GM21390 (cell line): ENCODE measurements at regions not wholly inside any gene's neighbourhood (a gene's known extent, or its start where the extent isn't known, plus 50 kb on each side); places are given as distances from the start of the nearest gene placed in this dataset.
"Not testable (repeated sequence)": the region's sequence is repeated elsewhere in the genome, so short reads cannot be mapped to it uniquely, and the experiment has no call there.

Experiments used
- ATAC-seq: cut with Tn5 transposase; IDR thresholded peaks from one replicate; pipeline ENCODE4 v1.9.1; 2021; ENCODE audit not compliant: unreplicated experiment

- ATAC-seq: no peak
Measured at GRCh38 chrX:140342410-140342809, 162.5 kb downstream of the SOX3 start.

DNA sequence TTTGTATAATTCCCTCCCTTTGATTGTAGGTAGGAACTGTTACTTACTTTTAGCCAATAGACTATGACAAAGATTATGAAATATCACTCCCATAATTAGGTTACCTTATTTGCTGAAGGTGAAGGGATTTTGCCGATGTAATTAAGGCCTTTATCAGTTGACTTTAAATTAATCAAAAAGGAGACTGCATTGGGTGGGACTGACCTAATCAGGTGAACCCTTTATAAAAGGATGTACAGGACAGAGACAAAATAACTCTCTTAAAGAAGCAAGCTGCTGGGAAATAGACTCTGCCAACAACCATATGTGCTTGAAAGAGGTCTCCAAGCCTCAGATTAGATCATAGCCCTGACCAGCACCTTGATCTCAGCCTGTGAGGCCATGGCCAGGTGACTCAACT is 167.6 kb downstream of the SOX3 start:
- no peak for ATAC-seq

- no peak for ATAC-seq
Measured at GRCh38 chrX:140318296-140318695, 186.6 kb downstream of the SOX3 start.

DNA sequence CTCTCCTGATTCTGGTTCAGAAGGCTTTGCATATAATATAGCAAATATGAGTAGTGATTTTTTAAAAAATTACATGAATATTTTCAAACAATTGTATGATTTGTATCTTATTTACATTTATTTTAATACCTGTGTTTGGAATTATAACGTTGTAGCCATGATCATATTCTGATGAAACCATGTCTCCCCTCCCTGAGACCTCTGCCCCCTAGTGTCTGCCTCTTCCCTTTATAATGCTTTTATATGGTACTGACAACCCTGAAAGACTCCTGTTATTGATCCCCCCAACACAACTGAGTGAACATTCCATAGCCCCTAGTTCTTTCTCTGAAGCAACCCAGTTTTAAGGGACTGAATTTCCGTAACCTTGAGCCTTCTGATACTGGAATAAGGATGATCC is 187.4 kb downstream of the SOX3 start:
- ATAC-seq: no peak

GRCh38 chrX:140298960-140299825 is 205.7 kb downstream of the SOX3 start:
- no peak for ATAC-seq

- ATAC-seq: no peak
Measured at GRCh38 chrX:140297273-140297672, 207.6 kb downstream of the SOX3 start.

DNA sequence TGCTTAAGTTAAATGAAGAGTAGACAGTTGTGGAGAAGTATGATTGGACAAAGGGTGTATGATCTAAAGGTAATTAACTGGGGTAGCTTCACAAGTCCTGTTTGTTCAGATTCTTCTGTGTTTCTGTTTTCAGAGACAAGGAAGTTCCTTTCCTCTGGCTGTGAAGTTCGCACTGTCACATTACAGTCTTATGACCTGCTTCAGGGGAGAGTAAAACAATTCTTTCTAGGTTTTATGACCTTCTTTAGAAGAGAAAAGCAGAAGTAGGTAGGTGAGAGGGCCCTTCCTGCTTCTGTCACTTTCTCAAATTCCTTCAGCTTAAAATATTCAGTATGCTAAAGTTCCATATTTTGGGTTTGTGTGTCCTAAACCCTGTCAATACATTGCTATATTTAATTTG is 211.9 kb downstream of the SOX3 start:
- ATAC-seq: no peak

DNA sequence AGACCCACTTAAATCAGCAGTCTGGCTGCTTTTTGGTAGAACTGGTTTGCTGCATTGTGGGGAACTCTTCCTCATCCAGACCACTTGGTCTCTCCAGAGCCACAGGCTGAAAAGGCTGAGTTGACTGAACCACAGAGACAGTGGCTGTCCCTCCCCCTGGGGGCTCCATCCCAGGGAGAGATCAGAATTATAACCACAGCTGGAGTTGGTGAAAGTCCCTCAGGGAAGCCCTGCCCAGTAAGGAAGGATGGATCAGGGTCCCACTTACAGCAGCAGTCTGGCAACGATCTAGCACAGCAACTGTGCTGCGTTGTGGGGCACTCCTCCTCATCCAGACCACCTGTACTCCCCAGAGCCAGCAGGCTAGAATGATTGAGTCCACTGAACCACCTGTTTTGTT is 212.7 kb downstream of the SOX3 start:
- no peak for ATAC-seq

GRCh38 chrX:140274811-140275525 is 229.9 kb downstream of the SOX3 start:
- no peak for ATAC-seq

DNA sequence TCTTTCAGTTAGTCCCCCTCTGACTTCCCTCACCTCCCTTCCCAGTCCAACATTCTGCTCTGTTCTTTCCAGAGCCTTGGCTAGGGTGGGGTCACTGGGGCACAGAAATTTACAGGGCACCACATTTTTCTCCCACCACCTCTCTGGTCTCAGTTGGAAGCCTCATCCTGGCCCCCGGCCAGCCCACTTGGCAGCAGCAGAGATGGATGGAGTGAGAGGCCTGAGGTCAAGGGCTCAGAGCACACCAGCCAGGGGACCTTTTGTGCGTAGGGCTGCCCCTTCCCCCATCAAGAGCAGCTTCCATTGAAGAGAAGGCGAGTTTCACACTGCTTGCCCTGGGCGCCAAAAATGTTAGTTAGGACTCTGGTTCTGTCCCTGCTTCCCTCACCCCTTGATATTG is 230.9 kb downstream of the SOX3 start:
- no peak for ATAC-seq

DNA sequence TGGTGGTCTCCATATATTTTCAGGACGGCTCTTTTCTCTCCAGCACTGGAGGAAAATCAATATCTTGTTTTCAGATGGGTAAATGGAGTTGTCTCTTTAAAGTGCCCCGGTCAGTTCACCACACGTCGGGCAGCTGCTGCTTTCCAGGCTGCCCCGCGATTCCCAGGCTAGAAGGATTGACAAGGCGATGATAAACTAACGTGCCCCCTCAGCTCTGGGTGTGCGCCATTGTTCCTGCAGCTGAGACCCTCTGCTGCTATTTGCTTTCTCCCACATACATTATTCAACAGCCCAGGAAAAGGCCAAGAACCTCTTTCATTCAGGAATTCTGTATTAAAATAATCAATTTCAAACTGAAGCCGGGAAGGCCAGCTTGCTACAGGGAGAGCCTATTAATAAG is 254.5 kb downstream of the SOX3 start:
- ATAC-seq: no peak

DNA sequence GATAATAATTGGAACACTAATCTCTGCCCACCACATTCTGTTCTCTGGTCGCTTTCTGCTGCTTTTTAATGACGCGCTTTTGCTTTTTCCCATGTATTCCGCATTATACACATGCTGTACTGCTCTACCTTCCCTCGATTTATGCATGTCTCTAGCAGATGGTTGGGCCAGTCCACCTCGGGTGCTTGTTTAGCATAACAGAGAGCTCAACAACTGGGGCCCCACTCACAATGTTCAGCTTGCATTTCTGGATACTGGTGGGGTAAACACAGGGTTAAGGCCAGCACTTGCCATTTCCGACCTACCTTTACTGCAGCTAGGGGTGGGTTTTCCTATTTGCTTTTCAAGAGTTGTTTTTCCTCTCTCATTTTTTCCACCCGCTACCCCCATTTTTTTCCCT is 255.8 kb downstream of the SOX3 start:
- ATAC-seq: no peak

DNA sequence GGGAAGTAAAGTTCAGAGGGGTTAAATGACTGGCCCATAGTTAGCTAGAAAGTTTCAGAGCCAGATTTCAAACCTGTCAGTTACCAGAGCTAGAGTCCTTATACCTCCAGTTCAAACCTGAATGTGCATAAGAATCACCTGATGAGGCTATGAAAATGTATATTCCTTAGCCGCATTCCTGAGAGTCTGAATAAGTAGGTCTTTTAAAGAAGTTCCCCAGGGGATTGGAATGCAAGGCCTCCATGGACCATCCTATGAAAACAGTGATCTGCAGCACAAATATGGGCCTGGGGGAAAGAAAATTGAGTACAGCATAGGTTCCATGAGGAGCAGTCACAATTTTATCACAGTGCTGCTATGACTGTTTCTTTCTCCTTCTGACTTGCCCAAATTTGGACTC is 263.9 kb upstream of the CXorf66 start:
- no peak for ATAC-seq

- not testable (repeated sequence) for ATAC-seq
Measured at GRCh38 chrX:140226037-140226436, 260.7 kb upstream of the CXorf66 start.

DNA sequence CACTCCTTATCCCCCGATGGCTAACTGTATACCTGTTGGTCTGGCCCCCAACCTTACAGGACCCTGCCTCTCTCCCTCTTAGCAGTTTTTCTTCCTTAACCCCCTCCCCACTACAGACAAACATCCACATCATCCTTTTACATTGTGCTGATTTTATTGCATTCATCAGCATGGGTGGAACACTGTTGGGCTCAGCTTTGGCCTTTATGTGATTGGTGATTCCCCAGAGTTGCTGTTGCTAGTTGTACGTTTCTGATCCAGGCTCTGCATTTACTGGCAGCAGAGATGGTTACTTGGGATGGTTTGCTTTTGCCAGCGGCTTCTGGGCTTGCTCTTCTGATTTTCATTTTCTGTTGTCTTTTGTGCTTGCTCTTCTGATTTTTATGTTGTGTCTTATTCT is 250.6 kb upstream of the CXorf66 start:
- ATAC-seq: not testable (repeated sequence)

DNA sequence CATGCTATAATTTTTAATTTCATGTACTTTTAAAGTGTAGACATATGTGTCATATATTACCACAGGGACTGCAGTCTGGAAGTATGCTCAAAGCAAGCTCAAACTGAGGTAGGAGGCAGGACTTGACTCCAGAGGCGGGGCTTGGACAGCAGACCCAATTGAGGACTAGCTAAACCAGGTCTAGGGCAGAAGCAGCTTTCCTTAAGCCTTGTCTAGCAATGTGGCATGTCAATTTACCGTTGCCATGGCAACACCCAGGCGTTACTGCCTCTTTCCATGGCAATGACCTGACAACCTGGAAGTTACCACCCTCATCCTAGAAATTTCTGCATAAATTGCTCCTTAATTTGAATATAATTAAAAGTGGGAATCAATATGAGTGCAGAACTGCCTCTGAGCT is 249.2 kb upstream of the CXorf66 start:
- not testable (repeated sequence) for ATAC-seq

GRCh38 chrX:140206657-140207056 is 241.3 kb upstream of the CXorf66 start:
- ATAC-seq: no peak

- no peak for ATAC-seq
Measured at GRCh38 chrX:140190441-140191108, 225.3 kb upstream of the CXorf66 start.

GRCh38 chrX:140180585-140180984 is 215.3 kb upstream of the CXorf66 start:
- ATAC-seq: no peak

DNA sequence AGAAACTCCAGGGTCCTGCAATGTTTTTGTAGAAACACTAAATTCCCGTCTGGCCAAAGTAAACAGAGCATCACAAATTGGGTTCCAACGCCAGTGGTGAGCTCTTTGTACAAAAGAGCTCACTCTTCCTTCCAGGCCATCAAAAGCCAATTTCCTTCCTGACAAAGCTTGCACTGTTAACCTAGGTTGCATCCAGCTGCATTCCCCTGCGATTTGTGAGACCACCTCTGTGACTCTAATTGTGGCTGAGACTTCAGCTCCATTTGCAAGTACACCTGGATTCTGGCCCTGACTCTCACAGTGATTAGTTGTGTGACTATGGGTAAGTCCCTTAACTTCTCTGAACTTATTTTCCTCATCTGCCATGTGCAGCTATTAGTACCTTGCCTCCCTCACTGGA is 212.5 kb upstream of the CXorf66 start:
- ATAC-seq: no peak

DNA sequence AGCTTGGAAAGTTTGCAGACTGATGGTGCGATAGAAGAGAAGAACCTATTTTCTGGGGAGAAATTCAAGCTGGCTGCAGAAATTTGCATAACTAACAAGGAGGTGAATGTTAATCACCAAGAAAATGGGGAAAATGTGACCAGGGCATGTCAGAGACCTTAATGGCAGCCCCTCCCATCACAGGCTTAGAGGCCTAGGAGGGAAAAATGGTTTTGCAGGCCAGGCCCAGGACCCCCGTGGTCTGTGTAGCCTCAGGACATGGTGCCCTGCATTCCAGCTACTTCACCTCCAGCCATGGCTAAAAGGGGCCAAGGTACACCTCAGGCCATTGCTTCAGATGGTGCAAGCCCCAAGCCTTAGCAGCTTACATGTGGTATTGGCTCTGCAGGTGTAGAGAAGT is 207.1 kb upstream of the CXorf66 start:
- no peak for ATAC-seq

DNA sequence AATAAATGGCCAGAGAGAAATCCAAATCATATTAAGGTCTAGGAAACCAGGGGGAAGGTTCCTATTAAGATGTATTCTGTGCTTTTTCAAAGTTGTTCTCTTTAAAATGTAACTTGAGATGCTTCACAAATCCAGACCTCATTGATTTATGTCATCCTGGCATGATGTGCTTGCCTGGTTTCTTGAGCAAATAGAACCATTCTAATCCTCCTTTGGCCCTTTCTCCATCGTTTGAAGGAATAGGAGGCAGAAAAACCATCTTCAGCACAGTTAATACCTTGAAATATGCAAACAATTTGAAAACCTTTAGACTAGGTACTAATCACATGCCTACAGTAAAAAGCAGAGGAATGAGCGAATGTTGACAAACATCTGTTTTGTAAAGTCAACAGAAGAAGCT is 202.2 kb upstream of the CXorf66 start:
- no peak for ATAC-seq
